ENCODE measurements at regions not wholly inside any gene's neighbourhood (a gene's known extent, or its start where the extent isn't known, plus 50 kb on each side); places are given as distances from the start of the nearest gene placed in this dataset.
"Not testable (repeated sequence)": the region's sequence is repeated elsewhere in the genome, so short reads cannot be mapped to it uniquely, and the experiment has no call there.

DNA sequence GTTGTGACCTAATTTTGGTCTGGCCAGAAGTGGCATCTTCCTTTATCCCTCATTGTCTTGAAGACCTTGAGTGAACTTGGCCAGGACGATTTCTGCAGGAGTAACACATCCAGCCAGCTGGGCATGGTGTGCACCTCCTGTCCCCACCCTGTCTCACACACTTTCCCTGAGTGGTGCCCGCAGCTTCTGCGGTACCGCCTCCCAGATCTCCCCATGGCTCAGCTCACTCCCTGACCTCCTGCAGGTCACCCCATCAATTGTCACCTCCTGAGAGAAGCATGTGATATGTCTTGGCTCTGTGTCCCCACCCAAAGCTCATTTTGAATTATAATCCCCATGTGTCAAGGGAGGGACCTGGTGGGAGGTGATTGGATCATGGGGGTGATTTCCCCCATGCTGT lies 50.2 kb upstream of the TP53I11 start:
- Histone ChIP-seq H3K4me3 (no peak overlapping the region), H3K27me3 (no peaks in the 10 kb centered on the region), H3K27ac (no peak overlapping the region), H3K4me1 (ENCODE audit: insufficient read depth) (no peaks in the 10 kb centered on the region), H3K9me3 (no peaks in the 10 kb centered on the region), H3K36me3 (no peaks in the 10 kb centered on the region)
- no peak for TF ChIP-seq POLR2A (IDR thresholded peaks at IDR 0.05)
- no peak for TF ChIP-seq EP300 (IDR thresholded peaks at IDR 0.05)
- TF ChIP-seq, protein P1, sequence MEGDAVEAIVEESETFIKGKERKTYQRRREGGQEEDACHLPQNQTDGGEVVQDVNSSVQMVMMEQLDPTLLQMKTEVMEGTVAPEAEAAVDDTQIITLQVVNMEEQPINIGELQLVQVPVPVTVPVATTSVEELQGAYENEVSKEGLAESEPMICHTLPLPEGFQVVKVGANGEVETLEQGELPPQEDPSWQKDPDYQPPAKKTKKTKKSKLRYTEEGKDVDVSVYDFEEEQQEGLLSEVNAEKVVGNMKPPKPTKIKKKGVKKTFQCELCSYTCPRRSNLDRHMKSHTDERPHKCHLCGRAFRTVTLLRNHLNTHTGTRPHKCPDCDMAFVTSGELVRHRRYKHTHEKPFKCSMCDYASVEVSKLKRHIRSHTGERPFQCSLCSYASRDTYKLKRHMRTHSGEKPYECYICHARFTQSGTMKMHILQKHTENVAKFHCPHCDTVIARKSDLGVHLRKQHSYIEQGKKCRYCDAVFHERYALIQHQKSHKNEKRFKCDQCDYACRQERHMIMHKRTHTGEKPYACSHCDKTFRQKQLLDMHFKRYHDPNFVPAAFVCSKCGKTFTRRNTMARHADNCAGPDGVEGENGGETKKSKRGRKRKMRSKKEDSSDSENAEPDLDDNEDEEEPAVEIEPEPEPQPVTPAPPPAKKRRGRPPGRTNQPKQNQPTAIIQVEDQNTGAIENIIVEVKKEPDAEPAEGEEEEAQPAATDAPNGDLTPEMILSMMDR (IDR thresholded peaks at IDR 0.05), result no peak
- 85 to 89% (median 87%) methylated on average over 4 of the region's 4 CpGs for WGBS, 3 donors
- intact Hi-C loops (cut with DNase I), result no loop called here
- DNase-seq, result no peak

DNA sequence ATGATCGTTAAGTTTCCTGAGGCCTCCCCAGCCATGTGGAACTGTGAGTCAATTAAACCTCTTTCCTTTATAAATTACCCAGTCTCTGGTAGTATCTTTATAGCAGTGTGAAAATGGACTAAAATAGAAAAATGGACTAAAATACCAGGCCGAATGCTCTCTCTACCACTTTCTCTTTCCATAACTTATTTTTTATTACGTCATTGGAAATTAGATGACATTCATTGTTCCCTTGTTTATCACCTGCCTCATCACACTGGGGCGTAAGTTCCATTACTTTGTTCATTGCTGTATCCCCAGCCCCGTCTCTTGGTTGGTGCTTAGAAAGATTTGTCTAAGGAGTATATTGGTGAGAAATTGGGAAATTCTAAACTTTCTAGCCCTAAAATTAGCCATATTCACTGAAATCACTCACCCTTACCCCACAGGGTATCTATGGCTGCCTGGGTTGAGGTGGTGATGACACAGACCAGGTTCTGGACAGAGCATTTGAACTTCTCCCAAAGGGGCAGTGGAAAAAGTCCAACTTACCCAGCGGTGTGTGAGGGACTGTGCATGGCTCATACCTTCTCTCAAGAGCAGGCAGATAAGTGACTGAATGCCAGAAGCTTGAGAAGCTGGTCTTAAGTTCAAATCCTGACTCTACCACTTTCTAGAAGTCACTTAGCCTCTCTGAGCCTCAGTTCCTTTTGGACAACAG lies 50.9 kb upstream of the TP53I11 start:
- H3K36me3 ChIP-seq, result no peaks in the 10 kb centered on the region
- no peaks in the 10 kb centered on the region for H3K9me3 ChIP-seq
- TF ChIP-seq, protein P1 (IDR thresholded peaks at IDR 0.05), result no peak
- no peak for TF ChIP-seq POLR2A (IDR thresholded peaks at IDR 0.05)
- no peak for TF ChIP-seq EP300 (IDR thresholded peaks at IDR 0.05)
- H3K4me1 ChIP-seq (ENCODE audit: insufficient read depth), result no peaks in the 10 kb centered on the region
- intact Hi-C loops (cut with DNase I), result no loop called here
- no peak for DNase-seq
- no peak overlapping the region for H3K27ac ChIP-seq
- H3K4me3 ChIP-seq, result no peak overlapping the region
- no peaks in the 10 kb centered on the region for H3K27me3 ChIP-seq
- 81 to 87% (median 82%) methylated on average over 6 of the region's 6 CpGs for WGBS, 3 donors

DNA sequence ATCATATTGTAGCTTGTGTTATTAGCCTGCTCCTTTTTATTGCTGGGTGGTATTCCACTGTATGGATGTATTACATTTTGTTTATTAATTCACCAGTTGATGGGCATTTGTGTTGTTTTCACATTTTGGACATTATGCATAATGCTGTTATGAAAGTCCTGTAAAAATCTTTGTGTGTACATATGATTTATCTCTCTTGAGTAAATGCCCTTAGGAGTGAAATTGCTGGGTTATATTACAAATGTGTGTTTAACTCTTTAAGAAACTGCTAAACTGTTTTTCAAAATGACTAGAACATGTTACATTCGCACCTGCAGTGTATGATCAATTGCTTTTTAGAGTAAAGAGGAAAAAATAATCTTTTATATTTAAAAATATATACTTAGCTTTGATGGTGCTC lies 54.4 kb upstream of the TP53I11 start:
- WGBS, 3 donors, result 84 to 92% (median 91%) methylated on average over 1 of the region's 1 CpG
- DNase-seq, result no peak
- no peaks in the 10 kb centered on the region for H3K4me1 ChIP-seq (ENCODE audit: insufficient read depth)
- no peaks in the 10 kb centered on the region for H3K9me3 ChIP-seq
- no peak overlapping the region for H3K27ac ChIP-seq
- TF ChIP-seq EP300 (IDR thresholded peaks at IDR 0.05) (no peak), POLR2A (IDR thresholded peaks at IDR 0.05) (no peak)
- TF ChIP-seq, protein P1 (IDR thresholded peaks at IDR 0.05), result no peak
- H3K27me3 ChIP-seq, result no peaks in the 10 kb centered on the region
- no peak overlapping the region for H3K4me3 ChIP-seq
- no peaks in the 10 kb centered on the region for H3K36me3 ChIP-seq
- intact Hi-C loops (cut with DNase I), result no loop called here

DNA sequence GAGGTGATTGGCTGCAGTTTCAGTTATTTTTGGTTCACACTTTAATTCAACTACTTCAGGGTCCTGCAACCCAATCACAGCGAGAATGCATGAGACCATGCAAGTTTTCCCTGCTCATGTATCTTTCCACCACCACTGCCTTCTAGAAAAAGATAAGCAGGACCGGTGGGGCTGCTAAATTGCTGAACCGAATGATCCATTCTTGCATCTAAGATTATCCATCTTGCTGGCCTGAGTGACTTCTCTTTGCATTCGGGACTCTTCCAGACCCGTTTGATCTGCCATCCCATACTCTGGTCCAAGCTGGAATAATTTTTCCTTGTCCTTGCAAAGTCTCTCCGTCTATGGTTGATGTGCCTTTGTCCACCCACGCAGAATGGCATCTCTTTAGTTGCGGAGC lies 56.3 kb upstream of the TP53I11 start:
- no peak for DNase-seq
- Histone ChIP-seq H3K36me3 (no peaks in the 10 kb centered on the region), H3K4me1 (ENCODE audit: insufficient read depth) (no peaks in the 10 kb centered on the region), H3K9me3 (no peaks in the 10 kb centered on the region), H3K27me3 (no peaks in the 10 kb centered on the region), H3K4me3 (no peak overlapping the region), H3K27ac (no peak overlapping the region)
- intact Hi-C loops (cut with DNase I), result no loop called here
- TF ChIP-seq POLR2A (IDR thresholded peaks at IDR 0.05) (no peak), EP300 (IDR thresholded peaks at IDR 0.05) (no peak)
- TF ChIP-seq, protein P1 (IDR thresholded peaks at IDR 0.05), result no peak
- 51 to 72% (median 54%) methylated on average over 8 of the region's 8 CpGs for WGBS, 3 donors

DNA sequence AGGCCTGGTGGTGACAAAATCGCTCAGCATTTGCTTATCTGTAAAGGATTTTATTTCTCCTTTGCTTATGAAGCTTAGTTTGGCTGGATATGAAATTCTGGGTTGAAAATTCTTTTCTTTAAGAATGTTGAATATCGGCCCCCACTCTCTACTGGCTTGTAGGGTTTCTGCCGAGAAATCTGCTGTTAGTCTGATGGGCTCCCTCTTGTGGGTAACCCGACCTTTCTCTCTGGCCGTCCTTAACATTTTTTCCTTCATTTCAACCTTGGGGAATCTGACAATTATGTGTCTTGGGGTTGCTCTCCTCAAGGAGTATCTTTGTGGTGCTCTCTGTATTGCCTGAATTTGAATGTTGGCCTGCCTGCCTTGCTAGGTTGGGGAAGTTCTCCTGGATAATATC lies 65.3 kb upstream of the TP53I11 start:
- intact Hi-C loops (cut with DNase I); H3K36me3 ChIP-seq: not testable (repeated sequence)
- 65 to 73% (median 66%) methylated on average over 5 of the region's 5 CpGs for WGBS, 3 donors

DNA sequence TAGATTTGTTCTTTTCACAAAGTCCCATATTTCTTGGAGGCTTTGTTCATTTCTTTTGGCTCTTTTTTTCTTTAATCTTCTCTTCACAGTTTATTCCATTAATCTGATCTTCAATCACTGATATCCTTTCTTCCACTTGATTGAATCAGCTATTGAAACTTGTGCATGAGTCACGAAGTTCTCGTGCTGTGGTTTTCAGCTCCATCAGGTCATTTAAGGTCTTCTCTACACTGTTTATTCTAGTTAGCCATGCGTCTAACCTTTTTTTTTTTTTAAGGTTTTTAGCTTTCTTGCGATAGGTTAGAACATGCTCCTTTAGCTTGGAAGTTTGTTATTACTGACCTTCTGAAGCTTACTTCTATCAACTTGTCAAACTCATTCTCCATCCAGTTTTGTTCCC lies 65.8 kb upstream of the TP53I11 start:
- intact Hi-C loops (cut with DNase I); H3K9me3 ChIP-seq; DNase-seq; H3K4me1 ChIP-seq (ENCODE audit: insufficient read depth); H3K4me3 ChIP-seq; H3K36me3 ChIP-seq; H3K27me3 ChIP-seq; H3K27ac ChIP-seq: not testable (repeated sequence)
- 82 to 90% (median 88%) methylated on average over 4 of the region's 4 CpGs for WGBS, 3 donors

More for the DNA sequence above, 65.3 kb upstream of the TP53I11 start:
- H3K4me3 ChIP-seq; H3K27ac ChIP-seq; H3K9me3 ChIP-seq; DNase-seq; H3K4me1 ChIP-seq (ENCODE audit: insufficient read depth); H3K27me3 ChIP-seq: not testable (repeated sequence)

Measured in ovary (tissue), 7 donors.